ENCODE measurements at regions not wholly inside any gene's neighbourhood (a gene's known extent, or its start where the extent isn't known, plus 50 kb on each side); places are given as distances from the start of the nearest gene placed in this dataset.

GRCh38 chr13:68160466-68160865, 930.3 kb upstream of the PCDH9 start (continued):
- TF ChIP-seq JUND (IDR thresholded peaks at IDR 0.05; ENCODE audit: low read length), result no peak

GRCh38 chr13:68152414-68152813, 922.3 kb upstream of the PCDH9 start:
- POLR2A ChIA-PET (ENCODE audit: partially characterized antibody), result interaction anchor here (0.5 kb wide), 1 partner anchor 19 kb away, joined by 4 read pairs; no protein-coding TSS in a partner anchor
- Histone ChIP-seq H2BK15ac (ENCODE audit: low read length) (no peak overlapping the region), H3K79me1 (ENCODE audit: low read depth, low read length) (no peaks in the 10 kb centered on the region), H3K18ac (ENCODE audit: extremely low read depth, low read length) (no peak overlapping the region), H4K8ac (ENCODE audit: extremely low read depth, insufficient read depth, low read length) (no peak overlapping the region), H3K36me3 (ENCODE audit: control insufficient read depth in 2 of 4, insufficient read depth in 4 of 4, low read length in 3 of 4) (no peaks in the 10 kb centered on the region), H3K4ac (replicated peaks; ENCODE audit: insufficient read length, low read depth, low read length) (no peak overlapping the region), H4K5ac (ENCODE audit: insufficient read length, low read depth, low read length) (no peak overlapping the region), H3K4me1 (replicated peaks in 1 of 4; ENCODE audit: control insufficient read depth in 3 of 4, insufficient read depth in 4 of 4, low read length in 3 of 4) (no peaks in the 10 kb centered on the region), H2BK12ac (ENCODE audit: low read depth, low read length) (no peak overlapping the region), H3K14ac (ENCODE audit: insufficient read length) (no peak overlapping the region), H3K9me3 (ENCODE audit: insufficient read depth in 2 of 2, low read depth in 1 of 2, low read length in 1 of 2) (no peaks in the 10 kb centered on the region; a peak in 1 of 4 replicates), H3K27me3 (replicated peaks in 1 of 4; ENCODE audit: control insufficient read depth in 3 of 4, extremely low read depth in 1 of 4, insufficient read depth in 3 of 4, low read length in 3 of 4) (no peaks in the 10 kb centered on the region), H4K91ac (replicated peaks; ENCODE audit: insufficient read length, low read length) (no peak overlapping the region), H3K9ac (replicated peaks in 1 of 4; ENCODE audit: extremely low read depth in 1 of 4, low read depth in 3 of 4, low read length in 3 of 4) (no peak overlapping the region), H2BK120ac (replicated peaks; ENCODE audit: low read depth, low read length) (no peak overlapping the region), H3K79me2 (ENCODE audit: control insufficient read depth in 1 of 2, insufficient read depth in 2 of 2, low read length in 2 of 2) (no peaks in the 10 kb centered on the region), H2BK5ac (ENCODE audit: low read depth, low read length) (no peak overlapping the region), H3K27ac (ENCODE audit: low read depth, low read length) (no peak overlapping the region), H2AFZ (ENCODE audit: low read length) (no peak overlapping the region), H3K56ac (replicated peaks; ENCODE audit: insufficient read length, low read depth, low read length) (no peak overlapping the region), H3K4me2 (ENCODE audit: insufficient read depth in 1 of 2, low read depth in 2 of 2, low read length in 2 of 2) (no peak overlapping the region), H3K4me3 (ENCODE audit: extremely low read depth in 1 of 4, insufficient read depth in 2 of 4, low read depth in 3 of 4, low read length in 4 of 4) (no peak overlapping the region), H3K23ac (ENCODE audit: insufficient read length) (no peak overlapping the region), H2BK20ac (ENCODE audit: low read length) (no peak overlapping the region), H2AK5ac (ENCODE audit: low read depth, low read length) (no peak overlapping the region), H3K23me2 (ENCODE audit: low read depth, low read length) (no peaks in the 10 kb centered on the region), H4K20me1 (replicated peaks in 1 of 2; ENCODE audit: control insufficient read depth in 1 of 2, insufficient read depth in 2 of 2, low read length in 2 of 2) (no peaks in the 10 kb centered on the region)
- TF ChIP-seq SIX5 (IDR thresholded peaks at IDR 0.05; ENCODE audit: low read depth, low read length) (no peak), SRF (IDR thresholded peaks at IDR 0.05; ENCODE audit: low read depth, low read length) (no peak), SAP30 (IDR thresholded peaks at IDR 0.05; ENCODE audit: insufficient read depth, insufficient replicate concordance, low read length) (no peak), GTF2F1 (IDR thresholded peaks at IDR 0.05; ENCODE audit: borderline replicate concordance, low read depth, low read length) (no peak), SP2 (IDR thresholded peaks at IDR 0.05; ENCODE audit: low read length) (no peak), FOSL1 (IDR thresholded peaks at IDR 0.05; ENCODE audit: insufficient read depth, low read depth, low read length) (no peak), CHD1 (IDR thresholded peaks at IDR 0.05; ENCODE audit: low read depth, low read length) (no peak), TAF1 (IDR thresholded peaks at IDR 0.05; ENCODE audit: low read depth, low read length) (no peak), PHF8 (conservative IDR thresholded peaks at IDR 0.05; ENCODE audit: low read depth, low read length) (no peak), SIRT6 (IDR thresholded peaks at IDR 0.05; ENCODE audit: low read length) (no peak)
- CTCF ChIA-PET (ENCODE audit: partially characterized antibody), result no interaction called here
- DNase-seq (ENCODE audit: low read depth in 1 of 2, low spot score in 2 of 2) (no peak), FAIRE-seq (no peak)
- WGBS, 2 experiments (ENCODE audit: extremely low coverage in 1 of 2, insufficient coverage in 1 of 2, insufficient read length in 1 of 2, insufficient replicate concordance in 2 of 2, low coverage in 1 of 2, low lambda C conversion rate in 2 of 2, missing lambda C conversion rate in 1 of 2), result 97% methylated on average over 4 of the region's 4 CpGs; no CpG with 5 or more reads in 1 of the 2 experiments

Data from H1 (cell line).